GM10266 (cell line): ENCODE measurements at regions not wholly inside any gene's neighbourhood (a gene's known extent, or its start where the extent isn't known, plus 50 kb on each side); places are given as distances from the start of the nearest gene placed in this dataset.
"Not testable (repeated sequence)": the region's sequence is repeated elsewhere in the genome, so short reads cannot be mapped to it uniquely, and the experiment has no call there.

ENCODE experiments used
- DNase-seq: peaks from one replicate; pipeline ENCODE4 v3.0.0; 2012; ENCODE audit errors: extremely low spot score

- not testable (repeated sequence) for DNase-seq
Measured at GRCh38 chr9:42470577-42470976, 287.1 kb downstream of the SPATA31A6 start.

- DNase-seq = not testable (repeated sequence)
Measured at GRCh38 chr9:42490989-42491388, 307.5 kb downstream of the SPATA31A6 start.

DNA sequence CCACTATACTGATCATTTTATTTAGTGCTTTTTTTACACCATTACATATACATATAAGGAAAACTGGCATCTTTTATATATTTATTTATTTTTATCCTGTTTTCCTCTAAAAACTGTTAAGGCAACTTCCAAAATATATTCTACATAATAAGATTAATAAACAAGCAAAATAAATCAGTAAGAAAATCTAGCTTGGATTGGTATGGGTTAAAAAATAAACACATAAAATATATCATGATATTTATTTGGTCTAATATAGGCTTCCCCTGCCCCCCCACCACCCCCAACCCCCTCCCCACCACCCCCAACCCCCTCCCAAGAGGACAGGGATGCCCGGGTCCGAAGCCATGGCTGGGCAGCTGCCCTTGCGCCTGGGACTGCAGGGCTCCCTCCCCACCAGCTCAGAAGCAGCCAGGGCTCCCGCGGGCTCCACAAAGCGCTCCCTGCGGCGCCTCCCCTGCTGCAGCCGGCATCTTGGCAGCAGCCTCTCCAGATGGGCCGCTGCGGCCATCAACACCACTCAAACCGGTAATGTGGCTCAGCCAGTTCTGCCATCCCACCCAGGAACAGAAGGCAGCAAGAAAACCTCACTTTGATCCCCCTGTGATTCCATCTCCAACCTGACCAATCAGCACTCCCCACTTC lies 319.3 kb downstream of the SPATA31A6 start:
- DNase-seq = not testable (repeated sequence)

DNA sequence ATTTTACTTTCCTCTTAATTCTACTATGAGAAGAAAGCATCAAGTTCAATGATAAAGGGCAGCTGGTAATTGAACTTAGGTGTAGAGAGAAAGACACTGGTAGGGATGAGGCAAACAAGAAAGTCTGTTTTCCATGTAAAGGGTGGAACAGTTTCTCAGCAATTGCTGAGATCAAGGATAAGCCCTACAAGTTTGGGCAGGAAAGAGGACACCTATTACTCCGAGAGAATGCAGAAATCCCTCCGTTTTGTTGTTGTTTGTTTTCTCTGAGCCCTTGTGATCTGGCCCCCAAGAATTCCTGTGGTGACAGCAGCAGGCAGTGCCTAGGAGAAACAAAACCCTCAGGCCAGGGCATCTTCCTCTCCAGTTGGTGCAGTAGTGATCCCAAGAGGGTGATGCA lies 324.7 kb downstream of the SPATA31A6 start:
- not testable (repeated sequence) for DNase-seq

DNA sequence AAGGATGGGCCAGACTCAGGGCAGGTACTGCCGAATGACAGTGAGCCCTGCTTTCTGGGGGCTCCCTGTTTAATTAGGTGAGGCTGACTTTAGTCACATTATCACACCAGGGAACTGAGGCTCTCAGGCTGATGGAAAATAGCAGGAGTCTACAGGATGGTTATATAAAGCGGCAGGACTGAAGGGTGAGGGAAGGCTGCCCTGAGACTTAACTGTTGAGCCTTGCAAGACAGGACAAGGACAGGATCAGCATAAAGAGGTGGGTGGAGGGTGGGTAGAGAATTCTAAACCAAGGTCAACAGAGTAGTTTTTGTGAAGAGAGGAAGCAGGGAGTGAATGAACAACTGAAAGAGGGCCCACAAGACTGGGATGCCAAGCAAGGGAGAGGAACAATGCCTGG lies 330.1 kb downstream of the SPATA31A6 start:
- not testable (repeated sequence) for DNase-seq

DNA sequence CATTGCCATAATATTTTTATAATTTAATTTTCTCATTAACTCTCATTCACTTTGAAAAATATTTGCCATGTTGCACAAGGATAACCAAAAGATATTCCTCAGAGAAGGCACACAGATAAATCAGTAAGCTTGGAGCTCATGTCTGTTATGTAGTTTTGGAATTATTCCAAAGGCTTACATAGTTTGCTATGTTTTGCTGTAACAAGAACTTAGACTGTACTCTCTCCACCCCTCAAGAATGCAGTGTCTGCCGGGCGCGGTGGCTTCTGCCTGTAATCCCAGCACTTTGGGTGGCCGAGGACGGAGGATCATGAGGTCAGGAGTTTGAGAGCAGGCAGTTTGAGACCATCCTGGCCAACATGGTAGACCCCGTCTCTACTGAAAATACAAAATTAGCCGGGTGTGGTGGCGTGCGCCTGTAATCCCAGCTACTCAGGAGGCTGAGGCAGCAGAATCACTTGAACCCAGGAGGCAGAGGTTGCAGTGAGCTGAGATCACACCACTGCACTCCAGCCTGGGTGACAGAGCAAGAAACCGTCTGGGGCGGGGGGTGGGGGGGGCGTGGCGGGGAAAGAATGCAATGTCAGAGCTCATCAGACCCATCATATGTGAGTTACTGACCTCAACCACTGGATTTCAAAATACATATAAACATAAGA lies 351.0 kb downstream of the SPATA31A6 start:
- not testable (repeated sequence) for DNase-seq

DNA sequence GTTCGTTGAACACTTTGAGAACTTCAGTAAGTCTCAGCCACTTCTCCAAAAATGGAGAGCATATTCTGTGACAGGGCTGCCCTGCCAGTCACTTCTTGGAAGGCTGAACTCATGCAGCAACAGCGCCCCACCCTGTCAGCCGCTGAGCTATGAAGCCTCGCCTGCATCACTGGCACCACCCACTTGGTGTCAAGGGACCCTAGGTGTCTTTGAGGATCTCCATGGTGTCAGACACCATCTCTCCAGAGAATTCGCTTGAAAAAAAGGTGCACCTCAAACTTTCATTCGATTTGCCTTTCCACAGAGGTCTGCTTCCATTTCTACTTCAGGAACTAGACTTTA lies 351.5 kb downstream of the SPATA31A6 start:
- DNase-seq = not testable (repeated sequence)

DNA sequence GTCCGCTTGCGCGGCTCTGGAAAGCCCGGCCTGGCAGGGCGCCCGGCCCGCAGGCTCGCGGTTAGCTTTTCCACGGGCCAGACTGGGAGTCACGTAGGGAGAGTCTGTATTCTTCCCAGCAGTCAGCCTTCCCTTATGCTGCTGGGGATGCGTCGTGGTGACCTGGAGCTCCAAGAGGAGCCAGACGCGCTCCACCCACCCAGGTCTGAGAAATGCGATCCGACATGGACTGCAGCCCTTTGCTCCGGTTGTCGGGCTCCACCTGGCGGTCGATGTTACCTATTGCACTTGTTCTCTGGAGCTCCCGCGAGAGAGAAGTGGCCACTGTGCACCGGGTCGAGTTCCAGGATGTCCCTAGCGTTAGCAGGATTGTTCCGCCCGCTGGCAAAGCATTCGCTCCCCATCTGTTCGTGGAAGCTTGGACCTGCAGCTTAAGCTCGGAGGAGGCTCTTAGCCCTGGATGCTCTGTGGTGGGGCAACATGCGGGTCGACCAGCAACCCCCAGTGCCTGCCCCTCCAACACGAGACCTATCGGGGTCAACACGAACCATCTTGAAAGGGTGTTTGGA lies 367.4 kb downstream of the SPATA31A6 start:
- not testable (repeated sequence) for DNase-seq

DNA sequence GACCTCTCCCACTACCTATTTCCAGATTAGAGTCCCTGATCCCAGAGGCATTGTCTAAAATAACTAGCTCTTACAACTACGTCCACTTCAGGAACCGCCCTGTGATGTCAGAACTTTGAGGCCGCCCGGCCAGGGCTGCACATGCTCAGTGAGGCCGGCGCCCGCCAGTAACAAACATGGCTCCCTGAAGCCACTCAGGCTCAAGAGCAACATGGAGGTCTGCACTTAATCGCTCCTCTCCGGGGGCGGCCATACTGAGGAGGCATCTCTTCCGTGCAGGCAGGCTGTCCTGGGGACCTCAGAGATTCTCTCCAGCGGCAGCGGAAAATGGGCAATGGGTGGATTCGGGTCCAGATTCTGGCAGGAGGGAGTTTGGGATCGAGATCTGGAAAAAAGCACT lies 385.1 kb downstream of the SPATA31A6 start:
- DNase-seq = not testable (repeated sequence)

DNA sequence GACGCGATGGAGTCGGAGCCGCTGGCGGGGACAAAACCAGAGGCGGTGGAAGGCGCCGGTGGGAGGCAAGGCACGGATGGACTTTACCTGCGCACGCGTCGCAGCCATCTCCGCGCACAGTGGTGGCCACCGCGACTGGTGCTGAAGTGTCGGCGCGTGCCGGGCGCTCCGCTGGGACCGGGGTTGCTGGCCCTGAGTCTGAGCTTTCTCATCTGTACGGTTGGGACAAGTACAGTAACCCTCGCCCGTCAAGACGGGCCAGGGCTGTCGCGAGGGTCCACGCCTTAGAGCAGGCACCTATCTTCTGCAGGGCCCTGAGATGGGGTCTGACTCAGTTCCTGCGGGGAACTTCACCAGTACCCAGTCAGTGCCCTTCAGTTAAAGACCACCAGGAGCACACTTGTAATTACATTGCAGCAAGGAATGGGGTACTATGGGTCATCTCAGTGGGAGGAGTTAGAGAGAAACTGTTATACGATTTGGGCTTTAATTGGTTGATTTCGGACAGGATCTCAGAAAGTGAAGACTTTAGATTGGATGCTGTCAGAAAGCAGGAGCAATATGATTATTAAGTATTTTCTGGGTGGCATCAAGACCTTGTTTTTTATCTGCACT lies 385.6 kb downstream of the SPATA31A6 start:
- DNase-seq = not testable (repeated sequence)

GRCh38 chr9:42577851-42578250 lies 394.4 kb downstream of the SPATA31A6 start:
- not testable (repeated sequence) for DNase-seq
